ENCODE measurements at regions not wholly inside any gene's neighbourhood (a gene's known extent, or its start where the extent isn't known, plus 50 kb on each side); places are given as distances from the start of the nearest gene placed in this dataset.

GRCh38 chr6:40334496-40335270 is 252.5 kb downstream of the LRFN2 start:
- DNase-seq = no peak
- H3K4me1 Mint-ChIP-seq = no peaks in the 10 kb centered on the region
- ChIA-PET CTCF (interaction anchor here (0.5 kb wide), 1 partner anchor 178 kb away, joined by 3 read pairs; no protein-coding TSS in a partner anchor), POLR2A (no interaction called here)
- no peaks in the 10 kb centered on the region for H3K36me3 Mint-ChIP-seq (ENCODE audit: low read depth)
- no peak overlapping the region for H3K4me3 Mint-ChIP-seq
- H3K27ac Mint-ChIP-seq = no peak overlapping the region
- no peaks in the 10 kb centered on the region for H3K9me3 Mint-ChIP-seq
- peaks cover 18% of the 10 kb centered on the region for H3K27me3 Mint-ChIP-seq
- no peak for TF ChIP-seq CTCF (IDR thresholded peaks at IDR 0.05)
- no peak for ATAC-seq (ENCODE audit: low read depth)
- intact Hi-C loops (cut with micrococcal nuclease) = no loop called here

GRCh38 chr6:40331545-40331944 is 255.6 kb downstream of the LRFN2 start:
- intact Hi-C loops (cut with micrococcal nuclease) = no loop called here
- POLR2A ChIA-PET = no interaction called here
- no peaks in the 10 kb centered on the region for H3K9me3 Mint-ChIP-seq
- H3K27ac Mint-ChIP-seq = no peak overlapping the region
- DNase-seq (no peak), ATAC-seq (ENCODE audit: low read depth) (no peak)
- no peak overlapping the region for H3K4me3 Mint-ChIP-seq
- H3K27me3 Mint-ChIP-seq = peaks cover 22% of the 10 kb centered on the region
- no peaks in the 10 kb centered on the region for H3K36me3 Mint-ChIP-seq (ENCODE audit: low read depth)
- H3K4me1 Mint-ChIP-seq = no peaks in the 10 kb centered on the region
- CTCF ChIA-PET = no interaction called here
- no peak for TF ChIP-seq CTCF (IDR thresholded peaks at IDR 0.05)

- Mint-ChIP-seq H3K9me3 (no peaks in the 10 kb centered on the region), H3K4me3 (no peak overlapping the region), H3K27me3 (peaks cover 20% of the 10 kb centered on the region), H3K27ac (no peak overlapping the region), H3K36me3 (ENCODE audit: low read depth) (no peaks in the 10 kb centered on the region), H3K4me1 (no peaks in the 10 kb centered on the region)
- no peak for TF ChIP-seq CTCF (IDR thresholded peaks at IDR 0.05)
- DNase-seq (no peak), ATAC-seq (ENCODE audit: low read depth) (no peak)
- CTCF ChIA-PET = no interaction called here
- intact Hi-C loops (cut with micrococcal nuclease) = no loop called here
- POLR2A ChIA-PET = no interaction called here
These were observed 256.9 kb downstream of the LRFN2 start for GRCh38 chr6:40330301-40330721.

- ChIA-PET POLR2A (no interaction called here), CTCF (no interaction called here)
- Mint-ChIP-seq H3K4me1 (no peaks in the 10 kb centered on the region), H3K36me3 (ENCODE audit: low read depth) (no peaks in the 10 kb centered on the region), H3K4me3 (no peak overlapping the region), H3K27me3 (peaks cover 17% of the 10 kb centered on the region), H3K27ac (no peak overlapping the region), H3K9me3 (no peaks in the 10 kb centered on the region)
- intact Hi-C loops (cut with micrococcal nuclease) = loop anchor here (2.0 kb wide), 1 partner anchor 516 kb away; no protein-coding TSS in a partner anchor
- DNase-seq (no peak), ATAC-seq (ENCODE audit: low read depth) (no peak)
- TF ChIP-seq CTCF (IDR thresholded peaks at IDR 0.05) = no peak
These were observed 258.1 kb downstream of the LRFN2 start for GRCh38 chr6:40328986-40329545.

GRCh38 chr6:40328386-40328985 is 258.7 kb downstream of the LRFN2 start:
- CTCF ChIA-PET = no interaction called here
- Mint-ChIP-seq H3K36me3 (ENCODE audit: low read depth) (no peaks in the 10 kb centered on the region), H3K9me3 (no peaks in the 10 kb centered on the region), H3K4me1 (no peaks in the 10 kb centered on the region), H3K27ac (no peak overlapping the region), H3K4me3 (no peak overlapping the region), H3K27me3 (peaks cover 20% of the 10 kb centered on the region)
- DNase-seq = no peak
- TF ChIP-seq CTCF (IDR thresholded peaks at IDR 0.05) = no peak
- no peak for ATAC-seq (ENCODE audit: low read depth)
- POLR2A ChIA-PET = no interaction called here
- intact Hi-C loops (cut with micrococcal nuclease) = loop anchor here (2.0 kb wide), 1 partner anchor 516 kb away; no protein-coding TSS in a partner anchor

Data from activated B cell treated with CpG ODN at 0.5 μM for 24 hours (primary cell).